SK-N-MC (cell line): ENCODE measurements at regions not wholly inside any gene's neighbourhood (a gene's known extent, or its start where the extent isn't known, plus 50 kb on each side); places are given as distances from the start of the nearest gene placed in this dataset.

Source experiments
- EZH2 ChIP-seq: fragments of 200-600 bp; sonication (generic); IDR thresholded peaks from one replicate; pipeline ENCODE4 v1.6.1; 2017; ENCODE audit warnings: antibody characterized with exemption
- FOXP2 ChIP-seq: optimal IDR thresholded peaks from 2 replicates; pipeline ENCODE3; 2011; ENCODE audit warnings: mild to moderate bottlenecking, moderate library complexity; ENCODE audit not compliant: insufficient read depth; ENCODE audit errors: extremely low read length, control extremely low read depth
- POLR2AphosphoS5 ChIP-seq: IDR thresholded peaks from 2 replicates; pipeline ENCODE4 v1.6.1; 2012; ENCODE audit warnings: mild to moderate bottlenecking, low read depth, low read length, borderline replicate concordance

DNA sequence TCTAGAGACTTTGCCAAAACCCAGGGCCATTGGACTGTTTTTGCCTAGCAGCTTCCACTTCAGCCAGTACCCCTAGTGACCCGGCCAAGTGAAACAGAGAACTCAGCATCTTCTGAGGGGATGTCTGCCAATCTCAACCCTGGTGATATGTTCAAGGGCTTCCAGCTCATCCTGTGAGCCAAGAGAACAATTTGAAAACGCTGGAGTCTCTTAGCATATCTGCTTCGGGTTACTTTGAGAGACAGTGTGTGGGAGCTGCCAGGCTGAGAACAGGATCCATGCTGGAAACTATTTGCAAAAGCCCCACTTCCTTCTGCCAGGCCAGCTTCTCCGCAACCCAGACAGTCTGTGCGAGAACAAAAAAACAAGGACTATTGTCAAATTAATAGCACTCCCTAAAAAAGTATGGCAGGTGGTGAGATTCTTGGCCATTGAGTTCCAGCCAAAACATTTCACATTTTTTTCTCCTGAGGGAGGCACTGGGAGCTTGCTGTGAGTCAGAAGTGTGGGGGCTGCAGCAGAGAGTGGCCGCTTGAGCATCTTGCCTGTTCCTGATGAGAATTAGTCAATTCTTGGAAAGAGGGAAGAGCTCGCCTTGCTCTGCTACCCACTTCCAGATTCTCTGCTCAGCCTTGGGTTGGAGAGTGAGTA lies 395.6 kb upstream of the TRIB2 start:
- TF ChIP-seq EZH2 (no peak), POLR2AphosphoS5 (no peak), FOXP2 (no peak)
